Inflammatory macrophage treated with lipopolysaccharide for 4 hours (primary cell): ENCODE measurements at regions not wholly inside any gene's neighbourhood (a gene's known extent, or its start where the extent isn't known, plus 50 kb on each side); places are given as distances from the start of the nearest gene placed in this dataset.

Experiments used
- DNase-seq: peaks from one replicate; pipeline ENCODE4 v3.0.0-alpha.2; 2020

DNA sequence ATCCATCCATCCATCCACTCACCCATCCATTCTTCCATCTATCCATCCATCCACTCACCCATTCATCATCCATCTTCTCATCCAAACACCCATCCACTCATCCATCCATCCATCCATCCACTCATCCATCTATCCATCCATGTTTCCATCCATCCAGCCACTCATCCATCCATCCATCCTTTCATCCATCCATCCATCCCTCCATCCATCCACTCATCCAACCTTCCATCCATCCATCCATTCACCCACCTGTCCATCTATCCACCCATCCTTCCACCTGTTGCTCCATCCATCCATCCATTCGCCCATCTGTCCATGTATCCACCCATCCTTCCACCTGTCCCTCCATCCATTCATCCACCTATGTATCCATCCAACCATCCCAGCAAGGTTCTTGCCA is 378.4 kb upstream of the PFKP start:
- no peak for DNase-seq

DNA sequence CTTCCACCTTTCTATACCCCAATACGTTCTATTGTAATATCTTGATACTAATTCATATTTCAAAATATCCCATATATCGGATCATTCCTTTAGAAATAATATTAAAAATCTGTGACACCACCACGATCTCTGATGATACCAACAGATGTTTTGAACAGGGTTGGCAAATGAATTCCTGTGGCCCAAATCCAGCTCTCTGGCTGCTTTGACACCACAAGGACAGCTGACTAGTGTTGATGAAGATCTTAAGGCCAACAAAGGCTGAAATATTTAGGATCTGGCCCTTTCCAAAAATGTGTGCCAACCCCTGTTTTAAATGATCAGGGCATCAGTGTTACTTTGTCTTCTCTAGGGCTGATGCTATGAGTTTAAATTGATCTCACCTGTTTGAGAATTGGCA is 380.7 kb upstream of the PFKP start:
- DNase-seq = no peak

- DNase-seq = no peak
Observed at GRCh38 chr10:2682491-2682890, 384.9 kb upstream of the PFKP start.

- DNase-seq = no peak
Observed at GRCh38 chr10:2681891-2682290, 385.5 kb upstream of the PFKP start.

DNA sequence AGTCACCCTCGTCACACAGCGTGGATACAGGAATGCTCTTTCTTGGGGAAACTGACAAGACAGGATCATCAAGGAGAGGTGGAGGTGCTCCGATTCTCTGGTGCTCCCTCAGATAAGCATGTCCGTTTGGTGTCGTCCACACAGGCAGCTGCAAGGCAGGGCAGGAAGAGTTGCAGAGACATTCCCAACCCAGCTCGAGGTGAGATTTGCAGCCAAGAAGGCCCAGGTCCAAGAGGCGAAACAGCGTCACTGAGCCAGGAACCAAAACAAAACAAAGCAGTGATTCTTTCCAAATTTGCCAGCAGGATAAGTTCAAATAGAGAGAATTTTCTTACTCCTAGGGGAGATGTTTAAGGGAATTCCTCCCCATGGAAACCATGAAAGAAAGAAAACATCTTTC is 386.5 kb upstream of the PFKP start:
- DNase-seq = no peak

DNA sequence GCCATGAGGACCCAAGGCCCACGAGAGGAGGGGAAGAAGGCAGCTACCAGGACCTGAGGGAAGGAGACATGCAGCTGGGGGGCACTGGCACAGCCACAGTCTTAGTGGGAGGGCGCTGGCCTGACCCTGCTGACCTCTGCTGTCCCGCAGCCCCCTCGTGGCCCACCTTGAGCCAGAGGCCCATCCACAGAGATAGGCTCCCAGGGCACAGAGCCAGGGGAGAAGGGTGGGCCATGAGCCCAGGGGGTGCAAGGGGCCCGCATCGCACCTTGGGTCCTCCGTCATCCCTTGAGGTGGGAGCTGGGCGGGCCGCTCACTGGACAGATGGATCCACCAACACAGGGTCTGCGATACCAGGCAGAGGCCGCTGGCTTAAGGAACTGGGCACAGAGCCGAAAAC is 387.7 kb upstream of the PFKP start:
- DNase-seq = no peak

GRCh38 chr10:2676455-2676854 is 390.9 kb upstream of the PFKP start:
- DNase-seq = no peak

GRCh38 chr10:2674451-2674850 is 392.9 kb upstream of the PFKP start:
- DNase-seq = no peak

- DNase-seq = no peak
Observed at GRCh38 chr10:2670864-2671263, 396.5 kb upstream of the PFKP start.

DNA sequence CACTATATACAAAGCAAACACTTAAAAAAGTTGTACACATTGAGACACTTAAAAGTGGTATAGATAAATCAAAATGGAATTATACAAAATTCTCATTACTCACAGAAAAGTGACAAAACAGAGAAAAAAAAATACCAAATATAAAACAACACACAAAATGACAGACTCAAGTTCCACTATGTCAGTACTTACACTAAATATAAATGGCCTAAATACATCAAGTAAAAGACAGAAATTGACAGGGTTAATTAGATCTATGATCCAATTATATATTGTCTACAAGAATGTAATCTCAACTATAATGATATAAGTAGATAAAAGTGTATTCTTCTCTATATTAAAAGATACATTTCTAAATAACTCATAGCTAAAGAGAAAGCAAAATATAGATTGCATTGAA is 401.6 kb upstream of the PFKP start:
- DNase-seq = no peak

GRCh38 chr10:2660276-2660675 is 407.1 kb upstream of the PFKP start:
- DNase-seq = no peak

DNA sequence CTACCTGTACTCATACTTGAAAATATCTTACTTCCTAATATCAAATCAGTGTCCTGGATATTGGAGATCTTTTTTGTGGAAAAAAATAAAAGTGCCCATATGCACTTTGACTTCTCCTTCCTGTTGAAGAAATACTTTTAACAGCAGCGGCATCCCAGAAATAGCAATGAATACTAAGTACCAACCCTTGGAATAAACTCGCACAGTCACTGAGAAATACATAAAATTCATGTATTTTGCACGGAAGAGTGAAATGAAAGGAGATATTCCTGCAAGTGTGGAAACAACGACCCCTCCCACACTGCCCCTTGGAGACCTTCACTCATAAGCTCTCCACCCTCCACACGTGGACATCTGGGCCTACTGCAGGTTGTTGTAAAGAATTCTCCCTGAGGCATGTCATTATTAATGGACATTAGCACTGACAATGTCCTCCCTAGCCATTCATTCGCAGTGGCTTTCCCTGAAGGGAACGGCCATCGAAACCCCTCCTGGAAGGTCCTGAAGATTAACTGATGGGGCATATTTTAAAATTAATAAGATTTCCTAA is 407.6 kb upstream of the PFKP start:
- DNase-seq = no peak

- DNase-seq = no peak
Observed at GRCh38 chr10:2658780-2659179, 408.6 kb upstream of the PFKP start.

GRCh38 chr10:2650328-2650727 is 417.0 kb upstream of the PFKP start:
- no peak for DNase-seq

DNA sequence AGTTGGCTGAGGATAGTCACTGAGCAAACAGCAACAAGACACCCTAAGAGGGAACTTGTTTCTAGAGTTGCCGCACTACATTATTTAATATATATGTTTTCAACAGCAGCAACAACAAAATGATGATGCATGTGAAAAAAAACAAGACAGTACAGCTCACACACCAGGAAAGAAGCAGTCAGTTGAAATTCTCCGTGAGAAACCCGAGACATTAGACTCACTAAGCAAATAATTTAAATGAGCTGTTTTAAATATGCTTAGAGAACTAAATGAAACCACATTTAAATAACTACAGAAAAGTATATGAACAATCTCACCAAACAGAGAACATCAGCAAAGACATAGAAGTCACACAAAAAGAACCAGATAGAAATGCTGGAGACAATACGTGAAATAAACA is 426.3 kb upstream of the PFKP start:
- no peak for DNase-seq

DNA sequence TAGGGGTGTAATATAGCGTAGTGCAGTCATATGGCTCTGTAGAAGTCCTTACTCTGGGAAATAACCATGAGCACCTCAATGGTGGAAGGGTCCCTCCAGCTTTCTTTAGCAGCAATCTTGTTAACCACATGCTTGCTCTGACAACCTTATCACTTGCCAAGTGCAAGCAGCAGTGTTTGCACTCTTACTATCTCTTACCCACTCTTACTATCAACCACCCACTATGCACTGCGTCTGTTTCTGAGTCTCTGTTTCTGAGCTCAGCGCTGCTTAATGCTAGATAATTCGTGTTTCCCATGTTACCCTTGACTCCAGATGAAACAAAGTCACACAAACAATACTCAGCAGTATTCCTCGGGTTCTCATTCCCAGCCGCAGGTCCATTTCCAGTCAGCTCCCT is 433.7 kb upstream of the PFKP start:
- DNase-seq = no peak

DNA sequence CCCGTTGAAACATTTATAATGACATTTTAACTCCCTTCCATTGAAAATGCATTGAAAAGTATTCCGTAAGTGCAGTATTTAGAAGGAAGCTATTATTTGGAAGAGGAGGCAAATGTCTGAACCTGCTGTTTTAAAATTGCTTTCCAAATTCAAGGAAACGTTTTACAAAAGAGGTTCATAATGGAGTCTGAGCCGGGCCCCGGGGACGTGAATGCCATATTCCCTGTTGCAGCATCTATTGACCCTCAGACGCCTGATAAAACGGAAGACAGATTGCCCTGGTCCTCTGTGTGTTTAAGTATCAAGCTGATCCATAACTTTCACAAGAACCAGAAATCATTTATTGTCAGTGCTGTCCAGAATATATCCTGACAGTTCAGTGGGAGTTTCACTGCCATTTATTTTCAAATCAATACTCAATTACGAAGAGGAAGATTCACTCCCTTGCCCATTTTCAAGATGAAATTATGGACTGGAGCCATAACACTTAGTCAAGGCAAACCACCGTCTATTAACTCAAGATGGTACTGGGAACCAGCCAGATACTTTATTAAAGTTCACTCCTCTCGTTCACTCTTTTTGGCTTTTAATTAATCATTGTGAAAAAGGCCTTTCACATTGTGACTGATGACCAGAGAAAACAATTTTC is 435.7 kb upstream of the PFKP start:
- DNase-seq = no peak

GRCh38 chr10:2628705-2629104 is 438.6 kb upstream of the PFKP start:
- DNase-seq = no peak

DNA sequence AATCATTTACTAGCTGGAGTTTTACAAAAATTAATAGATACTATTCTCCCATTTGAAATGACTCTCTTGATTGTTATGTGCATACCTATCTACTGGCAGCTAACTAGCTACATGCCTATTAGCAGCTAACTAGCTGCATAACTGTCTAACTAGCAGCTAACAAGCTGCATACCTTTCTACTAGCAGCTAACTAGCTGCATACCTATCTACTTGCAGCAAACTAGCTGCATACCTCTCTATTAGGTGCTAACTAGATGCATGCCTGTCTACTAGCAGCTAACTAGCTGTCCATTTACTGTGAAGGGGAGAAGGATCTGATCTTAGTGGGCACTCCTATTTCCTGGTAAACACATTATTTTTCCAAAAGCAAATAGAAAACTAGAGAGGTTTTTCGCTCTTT is 439.4 kb upstream of the PFKP start:
- DNase-seq = no peak

DNA sequence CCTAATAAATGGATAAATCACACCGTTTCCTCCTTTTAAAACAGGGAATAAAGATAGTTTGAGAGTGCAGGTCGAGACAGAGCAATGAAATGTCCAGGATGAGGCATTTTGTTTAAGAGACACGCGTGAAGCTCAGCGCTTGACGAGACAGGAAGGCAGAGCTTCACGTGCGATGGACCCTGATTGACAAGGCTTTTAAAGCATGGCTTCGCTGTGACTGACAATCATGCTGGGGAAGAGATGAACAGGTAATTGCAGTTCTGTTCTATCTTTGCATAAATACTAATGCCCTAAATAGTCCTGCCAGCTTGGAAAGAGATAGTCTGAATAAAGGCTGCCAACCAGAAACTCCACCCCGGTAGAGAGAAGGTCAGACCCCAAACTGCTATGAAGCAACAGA is 442.3 kb upstream of the PFKP start:
- DNase-seq = no peak

- DNase-seq = no peak
Observed at GRCh38 chr10:2623675-2624274, 443.6 kb upstream of the PFKP start.

- DNase-seq = no peak
Observed at GRCh38 chr10:2620827-2621521, 446.4 kb upstream of the PFKP start.

- no peak for DNase-seq
Observed at GRCh38 chr10:2619916-2620315, 447.4 kb upstream of the PFKP start.

- DNase-seq = no peak
Observed at GRCh38 chr10:2619472-2619871, 447.9 kb upstream of the PFKP start.
